Mucosa of gallbladder (tissue), 1 donor: ENCODE measurements at regions not wholly inside any gene's neighbourhood (a gene's known extent, or its start where the extent isn't known, plus 50 kb on each side); places are given as distances from the start of the nearest gene placed in this dataset.
"Not testable (repeated sequence)": the region's sequence is repeated elsewhere in the genome, so short reads cannot be mapped to it uniquely, and the experiment has no call there.

Experiments used
- DNase-seq: peaks from one replicate; pipeline ENCODE4 v3.0.0-alpha.2; 2020; ENCODE audit warnings: low spot score
- donor health status: DM: no; HTN: no; CAD: no.

DNA sequence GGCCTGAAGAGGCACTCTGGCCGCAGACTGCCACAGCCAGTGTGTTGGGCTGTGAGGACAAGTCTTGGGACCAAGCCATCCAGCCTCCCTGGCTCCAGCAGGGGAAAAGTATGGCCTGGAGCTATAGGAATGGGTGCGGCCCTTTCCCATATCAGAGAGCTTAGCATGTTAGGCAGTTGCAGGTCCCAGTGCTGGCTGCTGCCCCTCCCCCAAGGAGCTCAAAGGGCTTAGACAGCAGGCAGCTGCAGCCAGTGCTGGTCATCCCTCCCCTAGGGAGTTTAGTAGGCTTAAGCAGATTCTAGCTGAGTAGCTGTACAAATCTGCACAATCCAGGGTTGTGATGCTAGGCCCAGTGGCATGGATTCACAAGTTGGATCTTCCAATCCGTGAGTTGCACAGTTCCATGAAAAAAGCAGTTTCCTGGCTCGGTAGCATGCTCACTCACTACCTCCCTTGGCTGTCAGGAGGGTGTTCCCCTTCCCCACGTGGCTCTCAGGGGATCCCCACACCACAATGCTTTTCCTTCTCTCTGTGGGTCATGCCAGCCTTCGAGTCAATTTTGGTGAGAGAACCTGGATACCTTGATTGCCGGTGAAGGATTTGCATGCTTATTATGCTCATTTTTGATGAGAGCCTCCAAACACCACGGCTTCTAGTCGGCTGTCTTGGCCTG is 1490.8 kb downstream of the BRINP3 start:
- DNase-seq: no peak

DNA sequence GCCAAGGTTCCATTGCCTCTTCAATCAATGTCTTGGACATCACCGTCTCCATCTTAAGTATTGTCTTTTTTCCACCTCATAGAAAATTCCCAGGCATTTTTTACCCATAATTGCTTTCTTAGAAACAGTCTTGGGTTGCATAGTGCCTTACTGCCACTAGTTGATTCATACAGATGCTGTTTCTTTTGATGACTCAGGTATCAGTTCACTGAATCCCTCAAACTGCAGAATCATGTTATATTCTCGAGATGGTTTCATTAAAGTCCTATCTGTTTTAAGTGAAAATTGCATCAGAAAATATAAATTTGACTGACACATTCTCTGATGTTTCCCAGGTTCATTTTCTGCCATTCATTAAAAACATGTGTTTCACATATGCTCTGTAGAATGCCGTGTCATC is 1489.1 kb downstream of the BRINP3 start:
- no peak for DNase-seq

DNA sequence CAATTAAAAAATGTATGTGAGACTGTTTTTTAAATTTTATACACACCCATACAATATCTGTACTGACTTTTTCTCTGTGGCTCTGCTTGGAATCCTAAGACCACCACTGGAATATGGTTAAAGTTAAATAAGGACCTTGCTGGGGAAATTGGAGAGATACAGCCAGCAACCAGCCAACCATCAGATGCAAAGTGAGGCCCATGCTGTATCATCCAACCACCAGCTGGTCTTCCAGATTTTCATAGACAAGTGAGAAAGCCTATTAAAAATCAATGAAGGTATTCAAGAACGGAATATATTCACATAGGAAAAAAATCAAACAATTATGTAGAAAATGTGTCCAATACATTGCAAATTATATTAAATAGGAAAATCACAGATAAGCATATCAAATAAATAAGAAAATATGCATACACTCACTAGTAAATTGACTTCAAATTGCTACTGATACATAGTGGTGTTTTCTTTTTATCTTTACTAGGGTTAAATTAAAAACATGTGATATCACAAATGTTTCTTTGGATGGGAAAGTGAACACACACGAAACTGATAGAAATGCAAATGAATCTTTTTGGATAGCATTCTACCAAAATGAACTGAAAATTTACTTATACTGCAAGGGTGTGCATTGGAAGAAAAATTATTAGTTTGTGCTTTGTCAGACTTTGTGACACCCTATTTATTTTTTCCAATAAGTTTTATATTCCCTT is 1486.3 kb downstream of the BRINP3 start:
- DNase-seq: no peak

DNA sequence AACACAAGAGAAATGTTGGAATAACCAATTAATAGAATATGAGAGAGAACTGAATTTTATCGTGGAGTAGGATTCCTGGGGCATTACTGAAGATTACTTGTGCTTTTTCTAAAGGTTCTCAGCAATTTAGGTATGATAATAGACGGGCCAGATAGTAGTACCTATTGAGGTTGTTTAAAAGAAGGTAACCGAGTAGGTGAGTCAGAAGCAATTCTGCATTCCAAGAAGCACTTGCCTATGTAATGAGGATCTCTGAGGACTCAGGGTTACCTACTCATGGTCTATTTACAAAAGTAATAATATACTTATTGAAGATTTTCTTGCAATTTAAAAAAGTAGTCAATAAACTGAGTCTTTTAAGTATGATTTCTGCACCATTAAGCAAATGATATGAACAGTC is 1469.8 kb downstream of the BRINP3 start:
- no peak for DNase-seq

DNA sequence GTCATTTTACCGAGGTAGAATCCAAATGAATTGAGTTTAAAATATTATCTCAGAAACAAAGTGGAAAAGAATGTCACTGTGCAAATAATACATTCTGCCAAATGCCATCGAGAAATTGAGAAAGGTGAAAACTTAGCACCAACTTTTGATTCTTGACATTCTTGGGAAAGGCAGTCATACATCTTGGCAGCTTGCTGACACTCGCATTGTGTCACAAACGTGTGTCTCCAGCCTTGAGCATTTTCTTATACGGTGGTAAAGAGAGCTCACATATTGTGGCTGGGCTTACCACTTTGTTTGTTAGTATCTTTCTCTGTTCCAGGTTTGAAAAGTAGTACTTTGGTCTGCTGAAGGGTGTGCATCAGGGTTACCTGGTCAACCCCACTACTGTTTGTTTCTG is 1456.1 kb downstream of the BRINP3 start:
- DNase-seq: no peak

DNA sequence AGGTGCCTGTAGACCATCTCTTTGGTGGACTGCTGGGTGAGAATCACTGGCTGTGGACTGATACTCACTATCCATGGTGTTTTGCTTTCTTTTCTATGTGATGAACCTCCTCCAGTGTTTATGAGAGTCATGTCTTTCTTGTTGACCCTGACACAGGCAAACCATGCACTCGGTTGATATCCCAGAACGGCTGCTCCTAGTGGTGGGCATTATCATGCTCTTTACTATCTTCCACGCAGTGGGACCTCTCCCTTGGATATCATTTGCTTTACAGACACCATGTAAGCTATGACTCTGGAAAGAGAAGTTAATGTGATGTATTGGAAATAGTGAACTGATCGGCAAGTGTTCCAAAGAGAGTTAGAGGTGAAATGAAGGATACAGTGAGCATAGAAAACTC is 1455.6 kb downstream of the BRINP3 start:
- no peak for DNase-seq

DNA sequence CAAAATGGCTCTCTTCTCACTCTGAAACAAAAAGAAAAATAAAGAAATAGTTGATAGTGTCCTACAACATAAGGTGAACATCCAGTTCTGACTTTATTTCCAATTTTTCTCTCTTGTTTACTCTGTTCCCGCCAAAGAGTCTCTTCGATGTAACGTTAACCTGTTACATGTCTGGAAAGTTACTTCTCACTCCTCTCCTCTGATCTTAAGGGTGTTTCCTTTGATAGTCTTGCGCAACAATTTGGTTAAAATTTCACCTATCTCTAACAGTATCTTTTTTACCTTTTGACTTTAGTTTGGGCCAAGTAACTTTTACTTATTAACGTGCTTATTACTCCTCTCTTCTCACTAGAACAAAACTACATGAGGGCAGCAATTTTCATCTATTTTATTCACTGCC is 1450.2 kb downstream of the BRINP3 start:
- DNase-seq: no peak

DNA sequence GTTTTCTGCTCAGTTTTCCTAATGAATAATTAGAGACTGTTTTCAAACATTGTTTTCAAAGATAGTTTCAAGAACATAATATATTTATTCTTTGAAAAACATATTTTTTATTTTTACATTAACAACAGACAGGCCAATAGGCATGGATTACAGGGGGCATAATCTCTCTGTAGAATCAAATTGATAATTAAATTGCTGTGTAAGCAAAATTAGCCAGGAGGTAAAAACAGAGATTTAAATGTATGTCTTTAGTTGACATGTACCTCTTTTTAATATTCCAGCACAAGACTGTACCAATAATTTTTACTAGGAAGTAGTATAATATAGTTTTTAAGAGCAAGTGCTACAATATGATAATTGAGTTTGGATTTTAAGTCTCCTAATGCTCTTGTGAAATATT is 1444.5 kb downstream of the BRINP3 start:
- DNase-seq: no peak

DNA sequence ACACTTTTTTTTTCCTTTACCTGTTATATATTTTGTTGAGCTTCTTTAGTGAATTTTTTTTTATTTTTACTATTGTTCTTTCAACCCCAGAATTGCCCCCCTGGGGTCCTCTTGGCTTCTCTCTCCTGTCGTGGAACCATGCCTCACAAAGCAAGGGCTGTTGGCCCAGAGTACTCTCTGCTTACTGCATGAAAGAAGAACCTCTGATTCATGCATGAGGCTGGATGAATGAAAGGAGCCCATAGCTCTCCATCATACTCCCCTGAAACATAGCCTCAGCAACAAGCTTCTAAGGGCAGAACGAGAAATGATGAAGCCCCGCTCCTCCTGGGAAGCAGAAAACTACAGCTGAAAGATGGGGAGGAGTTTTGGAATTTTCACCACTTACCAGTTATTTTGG is 1441.0 kb downstream of the BRINP3 start:
- DNase-seq: no peak

DNA sequence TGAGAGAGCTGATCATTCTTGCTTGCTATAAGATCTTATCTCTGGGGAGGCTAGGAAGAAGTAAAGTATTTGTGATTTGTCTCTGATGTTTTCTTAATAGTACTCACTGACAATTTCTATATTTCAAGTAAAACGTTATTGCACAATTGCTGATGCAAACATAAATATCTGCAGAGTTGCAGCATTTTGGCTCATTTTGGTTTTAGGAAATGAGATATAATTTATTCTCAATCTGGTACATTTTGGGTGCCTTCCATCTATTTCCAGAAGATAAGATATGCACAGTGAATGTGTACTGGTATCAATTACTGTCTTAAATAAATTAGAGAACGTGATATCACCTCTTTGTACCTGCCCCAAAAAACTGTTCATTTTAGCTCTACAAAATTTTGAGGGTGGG is 1431.5 kb downstream of the BRINP3 start:
- no peak for DNase-seq

DNA sequence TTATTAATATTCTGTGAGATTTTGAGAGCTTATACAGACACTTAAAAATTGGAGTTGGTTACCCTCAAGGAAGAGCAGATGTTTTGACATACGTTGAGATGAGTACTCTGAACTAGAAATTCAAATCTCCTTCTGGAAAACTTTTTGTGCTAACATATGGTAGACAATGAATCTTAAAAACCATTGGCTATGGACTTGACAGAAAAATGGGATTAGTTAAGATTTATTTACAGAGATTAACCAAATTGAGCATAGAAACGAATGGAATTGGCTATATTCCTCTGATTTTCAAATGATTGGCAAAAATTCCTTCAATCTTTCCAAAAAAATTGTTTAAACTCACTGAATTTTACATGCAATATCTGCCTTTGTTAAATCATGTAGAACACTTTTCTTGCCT is 1392.9 kb downstream of the BRINP3 start:
- no peak for DNase-seq

DNA sequence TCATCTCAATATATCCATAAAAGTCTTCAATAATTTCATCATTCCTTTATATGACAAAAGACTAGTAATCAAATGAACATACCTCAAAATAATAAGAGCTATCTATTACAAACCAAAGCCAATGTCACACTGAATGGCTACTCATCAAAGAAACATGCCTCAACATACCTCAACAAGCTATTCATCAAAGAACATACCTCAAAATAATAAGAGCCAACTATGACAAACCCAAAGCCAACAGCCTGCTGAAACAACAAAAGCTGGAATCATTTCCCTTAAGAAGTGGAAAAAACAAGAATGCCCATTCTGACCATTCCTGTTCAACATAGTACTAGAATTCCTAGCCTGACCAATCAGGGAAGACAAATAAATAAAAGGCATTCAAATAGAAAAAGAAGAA is 1373.7 kb downstream of the BRINP3 start:
- no peak for DNase-seq

DNA sequence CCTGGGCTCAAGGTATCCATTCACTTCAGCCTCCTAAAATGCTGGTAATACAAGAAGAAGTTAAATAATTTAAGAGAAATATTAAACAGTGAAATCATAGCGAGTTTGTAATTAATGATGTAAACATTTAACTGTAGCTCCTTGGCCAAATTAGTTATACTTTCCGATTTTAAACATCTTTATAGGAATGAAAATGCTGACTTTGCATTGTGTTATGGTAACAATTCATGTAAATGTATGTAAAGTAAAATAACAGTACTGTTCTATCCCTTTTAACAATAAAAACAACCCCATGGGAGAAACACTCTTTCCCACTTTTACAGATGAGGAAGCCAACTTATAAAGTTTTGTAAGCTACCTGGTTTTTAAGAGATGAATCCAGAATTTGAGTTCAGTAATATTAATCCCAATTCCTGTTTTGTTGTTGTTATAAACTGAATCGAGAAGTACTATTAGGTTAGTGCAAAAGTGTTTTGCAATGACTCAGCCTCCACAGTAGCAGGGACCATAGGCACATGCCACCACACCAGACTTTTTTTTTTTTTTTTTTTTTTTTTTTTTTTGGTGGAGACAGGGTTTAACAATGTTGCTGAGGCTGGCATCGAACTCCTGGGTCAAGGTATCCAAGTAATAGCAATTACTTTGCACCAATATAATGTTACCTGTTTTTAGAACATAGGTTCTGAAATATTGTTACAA is 1360.4 kb downstream of the BRINP3 start:
- no peak for DNase-seq

DNA sequence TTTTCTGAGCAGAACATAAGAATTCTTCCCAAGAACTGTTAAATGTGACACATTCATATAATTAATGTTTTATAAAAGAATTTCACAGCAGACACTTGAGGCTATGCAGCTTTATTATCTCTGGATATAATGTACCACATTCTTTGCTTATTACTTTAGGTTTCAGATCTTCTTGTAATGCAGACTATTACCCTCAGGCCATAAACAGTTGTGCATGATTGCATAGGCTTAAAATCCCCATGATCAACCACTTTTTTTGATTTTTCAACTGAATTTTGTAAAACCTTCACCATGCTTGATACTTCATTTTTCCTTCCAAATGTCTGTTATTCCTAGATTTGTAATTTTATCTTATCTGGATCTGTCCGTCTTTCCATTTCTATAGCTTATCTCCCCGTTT is 1355.7 kb downstream of the BRINP3 start:
- DNase-seq: no peak

DNA sequence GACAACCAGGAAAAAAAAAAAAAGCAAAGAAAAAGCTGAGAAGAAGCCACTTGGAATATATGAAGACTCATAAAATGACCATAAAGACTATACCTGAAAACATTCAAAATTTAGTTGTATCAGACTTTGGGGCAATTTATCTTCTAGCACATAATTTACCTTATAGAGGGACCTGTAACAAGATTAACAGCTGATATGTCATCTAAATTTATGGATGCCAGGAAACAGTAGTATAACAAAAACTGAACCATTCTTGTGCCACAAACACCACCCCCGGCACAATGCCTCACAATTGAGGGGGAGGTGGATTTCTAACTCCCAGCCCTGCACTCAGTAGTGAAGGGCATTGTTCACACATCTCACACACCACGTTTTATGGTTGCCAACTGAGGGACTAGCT is 1352.0 kb downstream of the BRINP3 start:
- no peak for DNase-seq

DNA sequence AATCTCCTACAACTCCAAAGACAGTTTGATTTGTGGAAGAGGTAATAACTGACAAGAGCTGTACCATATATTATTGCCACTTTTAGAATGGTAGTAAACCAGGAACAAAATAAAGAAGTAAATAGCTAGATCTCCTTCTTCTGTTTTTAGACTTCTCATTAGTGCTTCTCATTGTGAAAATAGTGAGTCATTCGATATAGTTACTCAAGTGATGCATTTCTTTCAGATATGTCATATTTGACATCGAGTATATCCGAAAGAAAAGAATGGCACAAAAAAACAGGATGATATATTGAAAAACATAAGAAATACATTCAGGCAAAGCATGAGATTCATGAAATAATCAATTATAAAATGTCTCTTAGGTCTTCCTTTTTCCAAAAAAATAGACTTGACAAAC is 1346.1 kb downstream of the BRINP3 start:
- DNase-seq: no peak

DNA sequence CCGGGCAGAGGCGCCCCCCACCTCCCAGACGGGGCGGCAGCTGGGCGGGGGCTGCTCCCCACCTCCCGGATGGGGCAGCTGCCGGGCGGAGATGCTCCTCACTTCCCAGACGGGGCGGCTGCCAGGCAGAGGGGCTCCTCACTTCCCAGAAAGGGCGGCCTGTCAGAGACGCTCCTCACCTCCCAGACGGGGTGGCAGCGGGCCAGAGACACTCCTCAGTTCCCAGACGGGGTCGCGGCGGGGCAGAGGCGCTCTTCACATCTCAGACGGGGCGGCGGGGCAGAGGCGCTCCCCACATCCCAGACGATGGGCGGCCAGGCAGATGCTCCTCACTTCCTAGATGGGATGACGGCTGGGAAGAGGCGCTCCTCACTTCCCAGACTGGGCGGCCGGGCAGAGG is 1337.9 kb downstream of the BRINP3 start:
- DNase-seq: not testable (repeated sequence)

DNA sequence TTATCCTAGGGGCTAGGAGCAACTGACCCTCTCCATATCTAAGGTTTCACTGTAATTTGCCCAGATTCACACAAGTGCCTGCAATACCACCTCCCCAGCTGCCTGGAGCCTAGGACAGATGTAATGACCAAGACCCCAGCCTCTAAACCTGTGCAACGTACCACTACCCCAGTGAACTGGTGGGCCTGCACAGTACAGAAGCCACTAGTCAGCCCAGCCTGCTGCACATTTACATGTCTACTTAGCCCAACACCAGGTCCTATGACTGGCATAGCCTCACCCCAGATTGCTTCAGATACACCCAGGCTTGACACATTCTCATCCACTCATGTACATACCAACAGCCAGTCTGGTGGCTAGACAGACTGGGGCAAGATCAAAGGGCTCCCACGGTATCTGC is 1336.6 kb downstream of the BRINP3 start:
- no peak for DNase-seq

DNA sequence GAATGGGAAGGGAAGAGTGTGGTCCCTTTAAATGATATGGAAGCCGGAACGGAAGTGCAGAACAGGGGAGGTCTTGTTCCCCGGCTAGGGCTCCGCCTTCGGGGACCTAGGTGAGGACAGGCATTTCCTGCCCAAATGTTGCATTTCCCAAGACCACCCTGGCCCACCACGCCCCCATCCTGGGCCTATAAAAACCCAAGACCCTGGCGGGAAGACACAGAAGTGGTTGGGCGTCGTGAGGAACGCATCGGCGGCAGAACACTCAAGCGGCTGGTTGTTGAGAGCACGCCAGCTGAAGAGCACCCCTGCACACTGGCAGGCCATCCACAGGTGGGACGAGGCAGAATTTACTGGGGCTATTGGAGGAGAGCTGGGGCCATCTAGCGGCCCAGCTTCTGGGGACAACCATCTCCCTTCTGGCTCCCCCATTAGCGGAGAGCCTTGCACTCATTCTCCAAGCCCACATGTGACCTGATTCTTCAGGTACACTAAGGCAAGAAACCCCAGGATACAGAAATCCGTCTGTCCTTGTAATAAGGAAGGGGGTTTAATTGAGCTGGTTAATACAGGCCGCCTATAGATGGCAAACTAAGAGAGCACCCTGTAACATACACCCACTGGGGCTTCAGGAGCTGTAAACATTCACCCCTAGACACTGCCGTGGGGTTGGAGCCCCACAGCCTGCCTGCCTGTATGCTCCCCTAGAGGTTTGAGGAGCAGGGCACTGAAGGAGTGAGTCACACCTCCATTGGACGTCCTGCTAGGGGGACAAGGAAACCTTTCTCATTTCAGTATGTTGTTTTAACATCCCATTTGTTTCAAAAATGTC is 1327.9 kb downstream of the BRINP3 start:
- DNase-seq: no peak

DNA sequence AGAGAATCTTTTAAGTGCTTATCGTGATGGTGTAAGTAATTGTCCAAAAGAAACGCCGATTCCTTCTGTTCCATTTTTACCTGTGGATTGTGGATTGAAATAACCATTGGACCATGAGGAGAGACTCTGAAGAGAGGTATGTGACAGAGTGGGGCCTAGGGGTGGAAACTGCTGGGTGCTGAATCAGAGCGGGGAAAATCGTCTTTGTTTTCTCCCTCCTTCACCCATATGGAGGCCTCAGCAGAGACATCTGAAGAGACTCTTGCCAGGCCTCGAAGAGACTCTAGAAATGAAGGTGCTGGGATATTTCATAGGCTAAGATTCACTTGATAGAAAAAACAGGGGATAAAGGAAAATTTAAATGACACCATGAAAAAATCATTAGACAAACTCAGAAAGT is 1327.0 kb downstream of the BRINP3 start:
- no peak for DNase-seq

DNA sequence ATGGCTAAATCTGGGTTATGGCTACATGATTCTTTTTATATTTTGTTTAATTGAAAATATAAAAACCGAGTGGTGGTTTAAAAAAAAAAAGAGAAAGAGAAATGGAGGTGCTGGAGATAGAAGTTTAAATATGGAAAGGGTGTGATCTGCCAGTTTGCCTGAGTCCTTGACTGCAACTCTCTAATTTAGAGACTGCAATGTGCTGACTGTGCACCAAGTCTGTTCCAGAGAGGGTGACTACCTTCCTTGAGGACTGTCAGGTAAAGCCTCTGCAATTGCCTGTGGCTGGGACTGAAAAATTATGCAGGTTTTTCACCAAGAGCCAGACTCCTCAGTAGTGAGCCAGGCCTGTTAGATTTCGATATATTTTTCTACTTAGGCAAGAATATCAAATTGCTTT is 1326.3 kb downstream of the BRINP3 start:
- DNase-seq: no peak

DNA sequence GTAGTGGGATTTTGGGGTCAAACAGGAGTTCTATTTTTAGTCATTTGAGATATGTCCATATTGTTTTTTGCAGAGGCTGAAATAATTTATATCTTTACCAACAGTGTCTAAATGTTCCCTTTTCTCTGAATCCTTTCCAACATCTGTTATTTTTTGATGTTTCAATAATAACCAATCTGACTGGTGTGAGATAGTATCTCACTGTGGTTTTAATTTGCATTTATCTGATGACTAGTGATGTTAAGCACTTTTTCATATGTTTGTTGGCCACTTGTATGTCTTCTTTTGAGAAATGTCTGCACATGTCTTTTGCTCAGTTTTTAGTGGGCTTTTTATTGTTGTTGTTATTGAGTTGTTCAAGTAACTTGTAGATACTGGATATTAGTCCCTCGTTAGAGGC is 1325.0 kb downstream of the BRINP3 start:
- DNase-seq: no peak
